ENCODE measurements at regions not wholly inside any gene's neighbourhood (a gene's known extent, or its start where the extent isn't known, plus 50 kb on each side); places are given as distances from the start of the nearest gene placed in this dataset.

DNA sequence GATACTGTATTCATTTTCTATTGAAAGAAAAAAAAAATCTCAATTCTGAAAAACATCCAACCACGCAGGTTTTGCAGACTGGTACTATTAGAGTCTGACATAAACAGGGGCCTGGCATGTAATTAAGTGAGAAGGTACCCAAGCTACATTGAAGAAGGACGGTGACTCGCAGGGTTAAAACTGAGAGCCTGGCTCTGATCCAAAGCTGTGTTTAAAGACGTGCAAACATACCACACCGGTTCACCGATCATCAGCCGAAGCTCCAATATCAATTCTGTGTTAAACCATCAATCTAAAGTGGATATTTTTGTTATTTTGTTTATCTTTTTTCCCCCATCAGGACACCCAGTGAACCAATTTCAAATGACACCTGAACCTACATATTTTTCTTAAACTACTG lies 108.1 kb upstream of the DIO3 start:
- Histone ChIP-seq H3K27ac (ENCODE audit: low read depth) (no peak overlapping the region), H3K4me2 (no peak overlapping the region), H3K4me1 (ENCODE audit: insufficient read depth) (peaks cover 9% of the 10 kb centered on the region), H3K27me3 (ENCODE audit: insufficient read depth) (peaks cover 46% of the 10 kb centered on the region), H3F3A (replicated peaks; ENCODE audit: low read depth) (no peaks in the 10 kb centered on the region), H2AFZ (no peak overlapping the region), H3K79me2 (replicated peaks; ENCODE audit: insufficient read depth) (no peaks in the 10 kb centered on the region), H3K4me3 (no peak overlapping the region), H4K20me1 (replicated peaks; ENCODE audit: insufficient read depth) (no peaks in the 10 kb centered on the region), H3K36me3 (ENCODE audit: insufficient read depth) (no peaks in the 10 kb centered on the region), H3K9me2 (ENCODE audit: insufficient read depth) (no peaks in the 10 kb centered on the region)
- Mint-ChIP-seq H3K9me3 (no peaks in the 10 kb centered on the region), H3K4me3 (no peak overlapping the region), H3K27me3 (ENCODE audit: insufficient read depth, low read depth, poor library complexity) (peaks cover 35% of the 10 kb centered on the region), H3K27ac (no peak overlapping the region), H3K4me1 (peaks cover 14% of the 10 kb centered on the region), H3K36me3 (ENCODE audit: low read depth) (no peaks in the 10 kb centered on the region)
- DNase-seq (ENCODE audit: low spot score) (no peak), ATAC-seq (no peak)
- no peak for TF ChIP-seq EZH2phosphoT487 (IDR thresholded peaks at IDR 0.05; ENCODE audit: unreplicated experiment)
- TF ChIP-seq NANOG (IDR thresholded peaks at IDR 0.05; ENCODE audit: borderline replicate concordance) = no peak

DNA sequence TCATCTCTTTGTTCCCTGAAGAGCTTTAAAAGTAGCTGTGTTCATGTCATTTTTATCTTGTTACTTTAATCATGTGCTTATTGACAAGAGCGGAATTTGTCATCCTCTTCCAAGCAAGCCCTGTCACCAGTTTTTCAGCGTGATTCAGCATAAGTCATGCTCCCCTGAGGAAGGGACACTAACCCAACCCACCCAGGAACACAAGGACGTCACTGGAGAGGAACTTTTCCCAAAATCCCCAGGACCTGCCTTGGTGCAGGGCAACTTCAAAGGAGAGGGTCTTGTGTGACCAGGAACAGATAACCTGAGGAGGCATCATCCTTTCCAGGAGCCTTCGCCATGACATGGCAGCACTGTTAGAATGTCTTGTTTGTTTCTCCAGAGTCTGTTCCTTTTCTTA lies 107.1 kb upstream of the DIO3 start:
- Histone ChIP-seq H3F3A (replicated peaks; ENCODE audit: low read depth) (no peaks in the 10 kb centered on the region), H2AFZ (no peak overlapping the region), H3K4me2 (no peak overlapping the region), H3K4me3 (no peak overlapping the region), H3K4me1 (ENCODE audit: insufficient read depth) (peaks cover 9% of the 10 kb centered on the region), H3K9me2 (ENCODE audit: insufficient read depth) (no peaks in the 10 kb centered on the region), H3K27me3 (ENCODE audit: insufficient read depth) (peaks cover 56% of the 10 kb centered on the region), H3K27ac (ENCODE audit: low read depth) (no peak overlapping the region), H3K36me3 (ENCODE audit: insufficient read depth) (no peaks in the 10 kb centered on the region), H4K20me1 (replicated peaks; ENCODE audit: insufficient read depth) (no peaks in the 10 kb centered on the region), H3K79me2 (replicated peaks; ENCODE audit: insufficient read depth) (no peaks in the 10 kb centered on the region)
- Mint-ChIP-seq H3K4me1 (peaks cover 14% of the 10 kb centered on the region), H3K27ac (no peak overlapping the region), H3K36me3 (ENCODE audit: low read depth) (no peaks in the 10 kb centered on the region), H3K27me3 (ENCODE audit: insufficient read depth, low read depth, poor library complexity) (peaks cover 37% of the 10 kb centered on the region), H3K9me3 (no peaks in the 10 kb centered on the region), H3K4me3 (no peak overlapping the region)
- ATAC-seq (no peak), DNase-seq (ENCODE audit: low spot score) (no peak)
- TF ChIP-seq JUNB (IDR thresholded peaks at IDR 0.05; ENCODE audit: unreplicated experiment) (no peak), CREB1 (CRISPR knock-in tag; IDR thresholded peaks at IDR 0.05; ENCODE audit: low read depth) (no peak), STAT1 (IDR thresholded peaks at IDR 0.05; ENCODE audit: unreplicated experiment) (no peak), EZH2phosphoT487 (IDR thresholded peaks at IDR 0.05; ENCODE audit: unreplicated experiment) (no peak), ZNF331 (CRISPR knock-in tag; IDR thresholded peaks at IDR 0.05; ENCODE audit: low read depth) (no peak), POLR2AphosphoS5 (IDR thresholded peaks at IDR 0.05; ENCODE audit: low read depth) (no peak), ZNF114 (CRISPR knock-in tag; IDR thresholded peaks at IDR 0.05) (no peak), NANOG (IDR thresholded peaks at IDR 0.05; ENCODE audit: borderline replicate concordance) (no peak), EZH2 (IDR thresholded peaks at IDR 0.05; ENCODE audit: low read depth, unreplicated experiment) (no peak)
- TF ChIP-seq, protein P1, sequence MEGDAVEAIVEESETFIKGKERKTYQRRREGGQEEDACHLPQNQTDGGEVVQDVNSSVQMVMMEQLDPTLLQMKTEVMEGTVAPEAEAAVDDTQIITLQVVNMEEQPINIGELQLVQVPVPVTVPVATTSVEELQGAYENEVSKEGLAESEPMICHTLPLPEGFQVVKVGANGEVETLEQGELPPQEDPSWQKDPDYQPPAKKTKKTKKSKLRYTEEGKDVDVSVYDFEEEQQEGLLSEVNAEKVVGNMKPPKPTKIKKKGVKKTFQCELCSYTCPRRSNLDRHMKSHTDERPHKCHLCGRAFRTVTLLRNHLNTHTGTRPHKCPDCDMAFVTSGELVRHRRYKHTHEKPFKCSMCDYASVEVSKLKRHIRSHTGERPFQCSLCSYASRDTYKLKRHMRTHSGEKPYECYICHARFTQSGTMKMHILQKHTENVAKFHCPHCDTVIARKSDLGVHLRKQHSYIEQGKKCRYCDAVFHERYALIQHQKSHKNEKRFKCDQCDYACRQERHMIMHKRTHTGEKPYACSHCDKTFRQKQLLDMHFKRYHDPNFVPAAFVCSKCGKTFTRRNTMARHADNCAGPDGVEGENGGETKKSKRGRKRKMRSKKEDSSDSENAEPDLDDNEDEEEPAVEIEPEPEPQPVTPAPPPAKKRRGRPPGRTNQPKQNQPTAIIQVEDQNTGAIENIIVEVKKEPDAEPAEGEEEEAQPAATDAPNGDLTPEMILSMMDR (conservative IDR thresholded peaks at IDR 0.05; ENCODE audit: low read depth in 2 of 2) = no peak
- TF ChIP-seq, protein P2, sequence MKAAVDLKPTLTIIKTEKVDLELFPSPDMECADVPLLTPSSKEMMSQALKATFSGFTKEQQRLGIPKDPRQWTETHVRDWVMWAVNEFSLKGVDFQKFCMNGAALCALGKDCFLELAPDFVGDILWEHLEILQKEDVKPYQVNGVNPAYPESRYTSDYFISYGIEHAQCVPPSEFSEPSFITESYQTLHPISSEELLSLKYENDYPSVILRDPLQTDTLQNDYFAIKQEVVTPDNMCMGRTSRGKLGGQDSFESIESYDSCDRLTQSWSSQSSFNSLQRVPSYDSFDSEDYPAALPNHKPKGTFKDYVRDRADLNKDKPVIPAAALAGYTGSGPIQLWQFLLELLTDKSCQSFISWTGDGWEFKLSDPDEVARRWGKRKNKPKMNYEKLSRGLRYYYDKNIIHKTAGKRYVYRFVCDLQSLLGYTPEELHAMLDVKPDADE (IDR thresholded peaks at IDR 0.05) = no peak
- TF ChIP-seq, protein P3, sequence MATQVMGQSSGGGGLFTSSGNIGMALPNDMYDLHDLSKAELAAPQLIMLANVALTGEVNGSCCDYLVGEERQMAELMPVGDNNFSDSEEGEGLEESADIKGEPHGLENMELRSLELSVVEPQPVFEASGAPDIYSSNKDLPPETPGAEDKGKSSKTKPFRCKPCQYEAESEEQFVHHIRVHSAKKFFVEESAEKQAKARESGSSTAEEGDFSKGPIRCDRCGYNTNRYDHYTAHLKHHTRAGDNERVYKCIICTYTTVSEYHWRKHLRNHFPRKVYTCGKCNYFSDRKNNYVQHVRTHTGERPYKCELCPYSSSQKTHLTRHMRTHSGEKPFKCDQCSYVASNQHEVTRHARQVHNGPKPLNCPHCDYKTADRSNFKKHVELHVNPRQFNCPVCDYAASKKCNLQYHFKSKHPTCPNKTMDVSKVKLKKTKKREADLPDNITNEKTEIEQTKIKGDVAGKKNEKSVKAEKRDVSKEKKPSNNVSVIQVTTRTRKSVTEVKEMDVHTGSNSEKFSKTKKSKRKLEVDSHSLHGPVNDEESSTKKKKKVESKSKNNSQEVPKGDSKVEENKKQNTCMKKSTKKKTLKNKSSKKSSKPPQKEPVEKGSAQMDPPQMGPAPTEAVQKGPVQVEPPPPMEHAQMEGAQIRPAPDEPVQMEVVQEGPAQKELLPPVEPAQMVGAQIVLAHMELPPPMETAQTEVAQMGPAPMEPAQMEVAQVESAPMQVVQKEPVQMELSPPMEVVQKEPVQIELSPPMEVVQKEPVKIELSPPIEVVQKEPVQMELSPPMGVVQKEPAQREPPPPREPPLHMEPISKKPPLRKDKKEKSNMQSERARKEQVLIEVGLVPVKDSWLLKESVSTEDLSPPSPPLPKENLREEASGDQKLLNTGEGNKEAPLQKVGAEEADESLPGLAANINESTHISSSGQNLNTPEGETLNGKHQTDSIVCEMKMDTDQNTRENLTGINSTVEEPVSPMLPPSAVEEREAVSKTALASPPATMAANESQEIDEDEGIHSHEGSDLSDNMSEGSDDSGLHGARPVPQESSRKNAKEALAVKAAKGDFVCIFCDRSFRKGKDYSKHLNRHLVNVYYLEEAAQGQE (IDR thresholded peaks at IDR 0.05; ENCODE audit: unreplicated experiment) = no peak
